CD4-positive, alpha-beta memory T cell (primary cell): ENCODE measurements at regions not wholly inside any gene's neighbourhood (a gene's known extent, or its start where the extent isn't known, plus 50 kb on each side); places are given as distances from the start of the nearest gene placed in this dataset.

Experiments
- CTCF ChIA-PET: fragments of 350-600 bp; sonication (Branson Sonifier 250); formaldehyde crosslinking; loops from one replicate; lab custom pipeline; 2021; ENCODE audit warnings: inconsistent platforms; ENCODE audit not compliant: partially characterized antibody; lab: Charles Lee
- POLR2A ChIA-PET: fragments of 350-600 bp; sonication (Branson Sonifier 250); formaldehyde crosslinking; loops from one replicate; lab custom pipeline; 2021; ENCODE audit not compliant: partially characterized antibody; lab: Charles Lee
- DNase-seq, 5 donors: peaks; one replicate each; pipeline versions ENCODE4 v3.0.0 to v3.0.0-alpha.2; 2020 to 2022; ENCODE audit warnings: mixed read lengths in 1 of 5
- H3K27ac ChIP-seq: one replicate; pipeline ENCODE4 v1.7.0; 2013; ENCODE audit warnings: low read depth, low read length
- H3K27me3 ChIP-seq: 2 replicates; pipeline ENCODE4 v1.7.0; 2013; ENCODE audit warnings: mild to moderate bottlenecking, low read length, moderate library complexity; ENCODE audit not compliant: insufficient read depth
- H3K36me3 ChIP-seq: 2 replicates; pipeline ENCODE4 v1.7.0; 2013; ENCODE audit warnings: mild to moderate bottlenecking, low read length, moderate library complexity; ENCODE audit not compliant: insufficient read depth
- H3K4me1 ChIP-seq: 2 replicates; pipeline ENCODE4 v1.7.0; 2013; ENCODE audit warnings: mild to moderate bottlenecking, low read length, moderate library complexity; ENCODE audit not compliant: insufficient read depth
- H3K4me3 ChIP-seq, 2 donors: one replicate each; pipeline ENCODE4 v1.7.0; 2013; ENCODE audit warnings: low read length in 2 of 2, mild to moderate bottlenecking in 1 of 2
- H3K9me3 ChIP-seq, 2 donors: one replicate each; pipeline ENCODE4 v1.7.0; 2013; ENCODE audit warnings: low read length in 2 of 2, control low read depth in 1 of 2; ENCODE audit not compliant: control insufficient read depth in 1 of 2
- H3K27ac Mint-ChIP-seq, 7 donors: one replicate each; pipeline ENCODE4 v1.8.0; 2020 to 2021; ENCODE audit warnings: mixed read lengths in 7 of 7, mild to moderate bottlenecking in 6 of 7, inconsistent platforms in 3 of 7, moderate library complexity in 3 of 7
- H3K27me3 Mint-ChIP-seq, 2 donors: one replicate each; pipeline ENCODE4 v1.8.0; 2020 to 2021; ENCODE audit warnings: mixed read lengths in 2 of 2
- H3K36me3 Mint-ChIP-seq, 2 donors: one replicate each; pipeline ENCODE4 v1.8.0; 2020 to 2021; ENCODE audit warnings: mixed read lengths in 2 of 2, inconsistent platforms in 1 of 2, mild to moderate bottlenecking in 1 of 2
- H3K4me1 Mint-ChIP-seq, 4 donors: one replicate each; pipeline ENCODE4 v1.8.0; 2020 to 2021; ENCODE audit warnings: mixed read lengths in 4 of 4, mild to moderate bottlenecking in 1 of 4
- H3K4me3 Mint-ChIP-seq, 8 donors: one replicate each; pipeline ENCODE4 v1.8.0; 2020 to 2021; ENCODE audit warnings: mixed read lengths in 8 of 8, mild to moderate bottlenecking in 7 of 8, moderate library complexity in 6 of 8, inconsistent platforms in 3 of 8
- H3K9me3 Mint-ChIP-seq, 8 donors: one replicate each; pipeline ENCODE4 v1.8.0; 2020 to 2021; ENCODE audit warnings: mixed read lengths in 8 of 8, mild to moderate bottlenecking in 5 of 8, inconsistent platforms in 3 of 8, moderate library complexity in 1 of 8
- intact Hi-C: fragments of 100-400 bp; cut with micrococcal nuclease; formaldehyde crosslinking; loops from one replicate; pipeline ENCODE4 v1.15.1; 2023

DNA sequence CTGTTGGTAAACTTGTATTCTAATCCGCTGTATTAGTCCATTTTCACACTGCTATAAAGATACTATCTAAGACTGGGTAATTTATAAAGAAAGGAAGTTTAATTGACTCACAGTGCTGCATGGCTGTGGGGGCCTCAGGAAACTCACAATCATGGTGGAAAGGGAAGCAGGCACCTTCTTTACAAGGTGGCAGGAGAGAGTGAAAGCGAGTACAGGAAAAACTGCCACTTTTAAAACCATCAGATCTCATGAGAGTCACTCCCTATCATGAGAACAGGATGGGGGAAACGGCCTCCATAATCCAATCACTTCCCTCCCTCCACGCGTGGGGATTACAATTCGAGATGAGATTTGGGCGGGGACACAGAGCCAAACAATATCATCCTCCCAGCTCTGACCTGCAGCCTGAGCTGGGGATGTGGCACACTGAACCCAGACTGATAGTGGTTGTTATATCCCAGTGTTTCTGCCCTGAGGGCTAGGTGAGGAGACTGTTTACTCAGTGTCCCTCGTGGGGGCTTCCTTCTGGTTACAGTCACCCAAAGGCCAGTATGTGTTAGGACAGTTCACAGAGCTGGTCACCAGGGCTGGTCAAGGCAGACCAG lies 488.3 kb downstream of the KDM4C start:
- intact Hi-C loops, result no loop called here
- Mint-ChIP-seq H3K36me3 (no peaks in the 10 kb centered on the region), H3K4me3 (no peak overlapping the region), H3K9me3 (no peaks in the 10 kb centered on the region), H3K27ac (no peak overlapping the region), H3K27me3 (no peaks in the 10 kb centered on the region), H3K4me1 (no peaks in the 10 kb centered on the region)
- no peaks in the 10 kb centered on the region for H3K9me3 ChIP-seq
- H3K4me3 ChIP-seq, result no peak overlapping the region
- H3K27ac ChIP-seq, result no peak overlapping the region
- no peak for DNase-seq
- ChIA-PET POLR2A (no interaction called here), CTCF (interaction anchor here (1.1 kb wide), 1 partner anchor 12 kb away, joined by 4 read pairs; no protein-coding TSS in a partner anchor)
- H3K36me3 ChIP-seq, result no peaks in the 10 kb centered on the region
- no peaks in the 10 kb centered on the region for H3K27me3 ChIP-seq
- H3K4me1 ChIP-seq, result no peaks in the 10 kb centered on the region

GRCh38 chr9:7243838-7244237 lies 486.1 kb downstream of the KDM4C start:
- Mint-ChIP-seq H3K36me3 (no peaks in the 10 kb centered on the region), H3K4me3 (no peak overlapping the region), H3K9me3 (no peaks in the 10 kb centered on the region), H3K27ac (no peak overlapping the region), H3K4me1 (no peaks in the 10 kb centered on the region), H3K27me3 (no peaks in the 10 kb centered on the region)
- Histone ChIP-seq H3K4me3 (no peak overlapping the region), H3K27me3 (no peaks in the 10 kb centered on the region), H3K36me3 (no peaks in the 10 kb centered on the region), H3K4me1 (no peaks in the 10 kb centered on the region), H3K27ac (no peak overlapping the region), H3K9me3 (no peaks in the 10 kb centered on the region)
- POLR2A ChIA-PET, result no interaction called here
- no peak for DNase-seq
- CTCF ChIA-PET, result no interaction called here
- intact Hi-C loops, result no loop called here

GRCh38 chr9:7242126-7242525 lies 484.4 kb downstream of the KDM4C start:
- Histone ChIP-seq H3K36me3 (no peaks in the 10 kb centered on the region), H3K9me3 (no peaks in the 10 kb centered on the region), H3K27ac (no peak overlapping the region), H3K4me3 (no peak overlapping the region), H3K27me3 (no peaks in the 10 kb centered on the region), H3K4me1 (no peaks in the 10 kb centered on the region)
- Mint-ChIP-seq H3K9me3 (no peaks in the 10 kb centered on the region), H3K36me3 (no peaks in the 10 kb centered on the region), H3K27ac (no peak overlapping the region), H3K4me3 (no peak overlapping the region), H3K4me1 (peaks cover 0 to 9% (median 5%) of the 10 kb centered on the region in 4 donors), H3K27me3 (no peaks in the 10 kb centered on the region)
- CTCF ChIA-PET, result no interaction called here
- DNase-seq, result no peak
- POLR2A ChIA-PET, result no interaction called here
- intact Hi-C loops, result no loop called here

DNA sequence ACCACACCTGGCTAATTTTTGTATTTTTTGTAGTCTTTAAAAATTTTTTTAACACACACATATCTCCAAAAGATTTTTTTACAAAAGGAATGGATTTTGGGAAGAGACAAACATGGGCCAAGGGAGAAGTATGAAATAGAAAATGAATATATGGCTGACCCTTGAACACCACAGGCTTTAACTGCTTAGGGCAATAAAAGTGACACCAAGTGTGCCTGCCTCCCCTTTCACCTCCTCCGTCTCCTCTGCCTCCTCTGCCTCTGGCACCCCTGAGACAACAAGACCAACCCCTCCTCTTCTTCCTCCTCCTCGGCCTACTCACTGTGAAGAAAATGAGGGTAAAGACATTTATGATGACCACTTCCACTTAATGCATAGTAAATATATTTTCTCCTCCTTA lies 483.9 kb downstream of the KDM4C start:
- Histone ChIP-seq H3K4me3 (no peak overlapping the region), H3K27me3 (no peaks in the 10 kb centered on the region), H3K4me1 (no peaks in the 10 kb centered on the region), H3K27ac (no peak overlapping the region), H3K9me3 (no peaks in the 10 kb centered on the region), H3K36me3 (no peaks in the 10 kb centered on the region)
- no peaks in the 10 kb centered on the region for H3K27me3 Mint-ChIP-seq
- intact Hi-C loops, result no loop called here
- ChIA-PET POLR2A (no interaction called here), CTCF (no interaction called here)
- peaks cover 0 to 9% (median 5%) of the 10 kb centered on the region in 4 donors for H3K4me1 Mint-ChIP-seq
- DNase-seq, result no peak
- H3K4me3 Mint-ChIP-seq, result no peak overlapping the region
- H3K9me3 Mint-ChIP-seq, result no peaks in the 10 kb centered on the region
- no peaks in the 10 kb centered on the region for H3K36me3 Mint-ChIP-seq
- no peak overlapping the region for H3K27ac Mint-ChIP-seq

- H3K27me3 ChIP-seq, result no peaks in the 10 kb centered on the region
- Mint-ChIP-seq H3K36me3 (no peaks in the 10 kb centered on the region), H3K4me3 (no peak overlapping the region), H3K9me3 (no peaks in the 10 kb centered on the region), H3K27me3 (no peaks in the 10 kb centered on the region), H3K4me1 (peaks cover 0 to 9% (median 5%) of the 10 kb centered on the region in 4 donors), H3K27ac (no peak overlapping the region)
- H3K36me3 ChIP-seq, result no peaks in the 10 kb centered on the region
- no peak overlapping the region for H3K4me3 ChIP-seq
- DNase-seq, result no peak
- H3K4me1 ChIP-seq, result no peaks in the 10 kb centered on the region
- POLR2A ChIA-PET, result no interaction called here
- CTCF ChIA-PET, result no interaction called here
- no peak overlapping the region for H3K27ac ChIP-seq
- H3K9me3 ChIP-seq, result no peaks in the 10 kb centered on the region
- intact Hi-C loops, result no loop called here
Observed at GRCh38 chr9:7240569-7241311, 483.0 kb downstream of the KDM4C start.

- Histone ChIP-seq H3K9me3 (no peaks in the 10 kb centered on the region), H3K27ac (no peak overlapping the region), H3K4me1 (no peaks in the 10 kb centered on the region), H3K36me3 (no peaks in the 10 kb centered on the region), H3K27me3 (no peaks in the 10 kb centered on the region), H3K4me3 (no peak overlapping the region)
- H3K36me3 Mint-ChIP-seq, result no peaks in the 10 kb centered on the region
- no peak overlapping the region for H3K27ac Mint-ChIP-seq
- H3K4me1 Mint-ChIP-seq, result peaks cover 0 to 9% (median 5%) of the 10 kb centered on the region in 4 donors
- H3K9me3 Mint-ChIP-seq, result no peaks in the 10 kb centered on the region
- ChIA-PET CTCF (no interaction called here), POLR2A (no interaction called here)
- no peak overlapping the region for H3K4me3 Mint-ChIP-seq
- H3K27me3 Mint-ChIP-seq, result no peaks in the 10 kb centered on the region
- intact Hi-C loops, result no loop called here
- DNase-seq, result no peak
Observed at GRCh38 chr9:7239708-7240107, 481.9 kb downstream of the KDM4C start.

DNA sequence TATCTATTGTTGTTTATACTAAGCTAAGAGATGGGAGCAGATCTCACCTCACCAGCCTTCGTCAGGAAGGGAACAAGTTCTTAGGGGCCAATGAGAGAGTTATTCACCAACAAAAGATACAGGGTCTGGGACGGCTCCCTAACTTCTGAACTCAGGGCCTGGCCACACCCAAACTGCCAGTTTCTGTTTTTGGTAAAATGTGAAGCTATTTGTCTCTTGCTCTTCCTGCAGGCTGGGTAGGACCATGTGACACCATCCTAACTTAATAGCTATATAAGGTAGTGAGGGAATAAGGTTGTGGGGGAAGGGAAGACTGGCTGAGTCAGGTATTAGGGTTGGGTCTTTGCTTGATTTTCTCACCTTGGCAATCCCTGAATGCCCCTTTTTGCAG lies 480.5 kb downstream of the KDM4C start:
- Mint-ChIP-seq H3K27me3 (no peaks in the 10 kb centered on the region), H3K4me1 (peaks cover 0 to 9% (median 5%) of the 10 kb centered on the region in 4 donors), H3K9me3 (no peaks in the 10 kb centered on the region), H3K4me3 (no peak overlapping the region), H3K27ac (no peak overlapping the region), H3K36me3 (no peaks in the 10 kb centered on the region)
- Histone ChIP-seq H3K27ac (no peak overlapping the region), H3K4me1 (no peaks in the 10 kb centered on the region), H3K4me3 (no peak overlapping the region), H3K9me3 (no peaks in the 10 kb centered on the region), H3K27me3 (no peaks in the 10 kb centered on the region), H3K36me3 (no peaks in the 10 kb centered on the region)
- intact Hi-C loops, result no loop called here
- DNase-seq, result no peak
- POLR2A ChIA-PET, result no interaction called here
- CTCF ChIA-PET, result interaction anchor here (1.1 kb wide), 1 partner anchor 9 kb away, joined by 6 read pairs; no protein-coding TSS in a partner anchor
